HepG2 (cell line): ENCODE measurements at regions not wholly inside any gene's neighbourhood (a gene's known extent, or its start where the extent isn't known, plus 50 kb on each side); places are given as distances from the start of the nearest gene placed in this dataset.
A peak's percentile ranks its signal among the peaks of the same experiment; 100 is the strongest.

Experiments used
- ARID3A ChIP-seq: IDR thresholded peaks from 2 replicates; pipeline ENCODE4 v1.6.1; 2012; ENCODE audit warnings: low read depth, low read length, improper control_type of control experiment
- EEA1 ChIP-seq: sonication (generic); formaldehyde crosslinking; IDR thresholded peaks from 2 replicates; pipeline ENCODE4 v1.5.1; 2020; ENCODE audit warnings: mild to moderate bottlenecking, missing genetic modification reagents, borderline replicate concordance
- FOXK2 ChIP-seq: fragments of 450-650 bp; IDR thresholded peaks from 2 replicates; pipeline ENCODE4 v1.6.1; 2016
- HDAC6 ChIP-seq: fragments of 200-600 bp; sonication (generic); IDR thresholded peaks from 2 replicates; pipeline ENCODE4 v1.7.0; 2017; ENCODE audit warnings: mild to moderate bottlenecking, antibody characterized with exemption, low read length, low read depth
- KDM6A ChIP-seq: IDR thresholded peaks from 2 replicates; pipeline ENCODE4 v1.6.1; 2016; ENCODE audit warnings: low read depth
- NFAT5 ChIP-seq: sonication (generic); formaldehyde crosslinking; IDR thresholded peaks from 2 replicates; pipeline ENCODE4 v1.4.0; 2020; ENCODE audit warnings: missing genetic modification reagents
- RFX3 ChIP-seq: IDR thresholded peaks from 2 replicates; pipeline ENCODE4 v1.6.1; 2016; ENCODE audit warnings: missing biosample characterization, missing genetic modification reagents
- RNF219 ChIP-seq: sonication (generic); formaldehyde crosslinking; IDR thresholded peaks from 2 replicates; pipeline ENCODE4 v1.5.0; 2020; ENCODE audit warnings: mild to moderate bottlenecking, missing genetic modification reagents
- SIN3A ChIP-seq: IDR thresholded peaks from 2 replicates; pipeline ENCODE4 v1.6.1; 2011; ENCODE audit warnings: low read depth, mild to moderate bottlenecking, control low read depth, low read length, borderline replicate concordance
- SMC3 ChIP-seq: IDR thresholded peaks from 2 replicates; pipeline ENCODE4 v1.6.1; 2011; ENCODE audit warnings: low read length, improper control_type of control experiment
- SOX5 ChIP-seq: IDR thresholded peaks from 2 replicates; pipeline ENCODE4 v1.6.1; 2016; ENCODE audit warnings: borderline replicate concordance
- TARDBP ChIP-seq: sonication (generic); formaldehyde crosslinking; IDR thresholded peaks from 2 replicates; pipeline ENCODE4 v1.8.0; 2022; ENCODE audit warnings: mild to moderate bottlenecking, missing genetic modification reagents
- TGIF2 ChIP-seq: IDR thresholded peaks from 2 replicates; pipeline ENCODE4 v1.6.1; 2016; ENCODE audit warnings: control low read depth, missing compliant biosample characterization
- ZNF256 ChIP-seq: sonication (generic); formaldehyde crosslinking; conservative IDR thresholded peaks from 2 replicates; pipeline ENCODE4 v1.4.0; 2020; ENCODE audit warnings: missing genetic modification reagents
- ZNF597 ChIP-seq: sonication (generic); formaldehyde crosslinking; IDR thresholded peaks from 2 replicates; pipeline ENCODE4 v1.5.0; 2020; ENCODE audit warnings: missing genetic modification reagents
- ZNF746 ChIP-seq: sonication (generic); formaldehyde crosslinking; IDR thresholded peaks from 2 replicates; pipeline ENCODE4 v1.8.0; 2022; ENCODE audit warnings: mild to moderate bottlenecking, missing genetic modification reagents
- ZNF770 ChIP-seq: sonication (generic); formaldehyde crosslinking; IDR thresholded peaks from 2 replicates; pipeline ENCODE4 v1.5.0; 2020; ENCODE audit warnings: mild to moderate bottlenecking, missing genetic modification reagents
- ZNF879 ChIP-seq: sonication (generic); formaldehyde crosslinking; IDR thresholded peaks from 2 replicates; pipeline ENCODE4 v1.8.1; 2023; ENCODE audit warnings: missing genetic modification reagents

GRCh38 chr2:181742922-181743722, 62.8 kb upstream of the NEUROD1 start (continued):
- TF ChIP-seq NFAT5 (CRISPR knock-in tag) = no peak
- no peak for TF ChIP-seq SIN3A
- no peak for TF ChIP-seq EEA1
- no peak for TF ChIP-seq ZNF597
- no peak for TF ChIP-seq KDM6A (CRISPR knock-in tag)
- TF ChIP-seq TGIF2 (CRISPR knock-in tag) = no peak
- TF ChIP-seq ZNF879 (CRISPR knock-in tag) = no peak
- TF ChIP-seq ZNF770 = no peak
- TF ChIP-seq SOX5 = peak; percentile 28; the same call in 1 of the 2 replicates
- TF ChIP-seq ZNF256 (CRISPR knock-in tag) = no peak
- no peak for TF ChIP-seq RFX3 (CRISPR knock-in tag)
- peak; percentile 84 for TF ChIP-seq SMC3
- TF ChIP-seq HDAC6 = no peak
- TF ChIP-seq RNF219 (CRISPR knock-in tag) = 0 out of 2 replicates have a peak, but pooled peaks have one; percentile 32
- TF ChIP-seq FOXK2 = no peak
- TF ChIP-seq ZNF746 = no peak
- TF ChIP-seq ARID3A = peak; percentile 70
- 0 out of 2 replicates have a peak, but pooled peaks have one; percentile 20 for TF ChIP-seq TARDBP (CRISPR knock-in tag)
